ENCODE measurements at regions not wholly inside any gene's neighbourhood (a gene's known extent, or its start where the extent isn't known, plus 50 kb on each side); places are given as distances from the start of the nearest gene placed in this dataset.

DNA sequence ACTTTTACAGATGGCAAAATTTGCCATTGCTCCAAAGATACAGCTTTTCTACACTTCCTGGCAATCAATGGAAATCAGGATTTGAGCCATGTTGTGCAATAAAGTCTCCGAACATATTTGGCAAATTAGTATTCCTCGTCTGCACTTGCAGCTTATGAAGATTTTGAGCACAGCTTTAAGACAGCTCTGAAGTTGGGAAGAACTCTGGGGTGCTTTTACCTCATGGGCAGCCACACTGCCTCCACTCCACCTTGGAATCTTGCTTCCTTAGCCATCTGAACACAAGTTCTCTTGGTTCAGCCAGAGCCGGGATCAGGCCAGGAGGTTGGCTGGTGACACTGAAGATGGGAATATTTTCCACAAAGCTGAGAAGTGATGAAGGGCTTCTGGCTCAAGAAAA is 191.2 kb downstream of the CWF19L2 start:
- no peaks in the 10 kb centered on the region for H3K4me1 ChIP-seq (ENCODE audit: control insufficient read depth in 4 of 4, insufficient read depth in 4 of 4, low read length in 3 of 4)
- H3K27ac ChIP-seq (ENCODE audit: low read depth in 1 of 2, low read length in 2 of 2): no peak overlapping the region
- H3K27me3 ChIP-seq (ENCODE audit: control insufficient read depth in 4 of 4, insufficient read depth in 4 of 4, low read length in 3 of 4): no peaks in the 10 kb centered on the region
- H3K36me3 ChIP-seq (ENCODE audit: control insufficient read depth in 4 of 4, insufficient read depth in 3 of 4, low read depth in 1 of 4, low read length in 3 of 4): no peaks in the 10 kb centered on the region
- H3K9ac ChIP-seq (ENCODE audit: low read depth in 1 of 2, low read length in 2 of 2): no peak overlapping the region
- H3K4me3 ChIP-seq (ENCODE audit: low read depth in 1 of 3, low read length in 3 of 3): no peak overlapping the region
- no peak for DNase-seq (ENCODE audit: low spot score)
- no peak for TF ChIP-seq CTCF (IDR thresholded peaks at IDR 0.05; ENCODE audit: low read depth, low read length, missing input control)
- no peak for TF ChIP-seq SP1 (IDR thresholded peaks at IDR 0.05)
- no peak for TF ChIP-seq RAD21 (IDR thresholded peaks at IDR 0.05)
- no peak for TF ChIP-seq REST (IDR thresholded peaks at IDR 0.05)
- TF ChIP-seq, protein P1, sequence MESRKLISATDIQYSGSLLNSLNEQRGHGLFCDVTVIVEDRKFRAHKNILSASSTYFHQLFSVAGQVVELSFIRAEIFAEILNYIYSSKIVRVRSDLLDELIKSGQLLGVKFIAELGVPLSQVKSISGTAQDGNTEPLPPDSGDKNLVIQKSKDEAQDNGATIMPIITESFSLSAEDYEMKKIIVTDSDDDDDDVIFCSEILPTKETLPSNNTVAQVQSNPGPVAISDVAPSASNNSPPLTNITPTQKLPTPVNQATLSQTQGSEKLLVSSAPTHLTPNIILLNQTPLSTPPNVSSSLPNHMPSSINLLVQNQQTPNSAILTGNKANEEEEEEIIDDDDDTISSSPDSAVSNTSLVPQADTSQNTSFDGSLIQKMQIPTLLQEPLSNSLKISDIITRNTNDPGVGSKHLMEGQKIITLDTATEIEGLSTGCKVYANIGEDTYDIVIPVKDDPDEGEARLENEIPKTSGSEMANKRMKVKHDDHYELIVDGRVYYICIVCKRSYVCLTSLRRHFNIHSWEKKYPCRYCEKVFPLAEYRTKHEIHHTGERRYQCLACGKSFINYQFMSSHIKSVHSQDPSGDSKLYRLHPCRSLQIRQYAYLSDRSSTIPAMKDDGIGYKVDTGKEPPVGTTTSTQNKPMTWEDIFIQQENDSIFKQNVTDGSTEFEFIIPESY (IDR thresholded peaks at IDR 0.05): no peak
- no peak for TF ChIP-seq TAF1 (conservative IDR thresholded peaks at IDR 0.05)
- TF ChIP-seq, protein P2, sequence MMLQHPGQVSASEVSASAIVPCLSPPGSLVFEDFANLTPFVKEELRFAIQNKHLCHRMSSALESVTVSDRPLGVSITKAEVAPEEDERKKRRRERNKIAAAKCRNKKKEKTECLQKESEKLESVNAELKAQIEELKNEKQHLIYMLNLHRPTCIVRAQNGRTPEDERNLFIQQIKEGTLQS (IDR thresholded peaks at IDR 0.05): no peak
- no peak for TF ChIP-seq NR2F2 (IDR thresholded peaks at IDR 0.05)
- TF ChIP-seq EGR1 (IDR thresholded peaks at IDR 0.05; ENCODE audit: low read depth in 2 of 2): no peak
- TF ChIP-seq YY1 (IDR thresholded peaks at IDR 0.05): no peak
- WGBS: 53% methylated on average over 3 of the region's 3 CpGs
- H3K9me3 ChIP-seq (ENCODE audit: control insufficient read depth in 4 of 4, low read length in 3 of 4): no peaks in the 10 kb centered on the region

- Histone ChIP-seq H3K36me3 (ENCODE audit: control insufficient read depth in 4 of 4, insufficient read depth in 3 of 4, low read depth in 1 of 4, low read length in 3 of 4) (no peaks in the 10 kb centered on the region), H3K9ac (ENCODE audit: low read depth in 1 of 2, low read length in 2 of 2) (no peak overlapping the region), H3K27ac (ENCODE audit: low read depth in 1 of 2, low read length in 2 of 2) (no peak overlapping the region), H3K4me1 (ENCODE audit: control insufficient read depth in 4 of 4, insufficient read depth in 4 of 4, low read length in 3 of 4) (no peaks in the 10 kb centered on the region), H3K9me3 (ENCODE audit: control insufficient read depth in 4 of 4, low read length in 3 of 4) (no peaks in the 10 kb centered on the region), H3K4me3 (ENCODE audit: low read depth in 1 of 3, low read length in 3 of 3) (no peak overlapping the region), H3K27me3 (ENCODE audit: control insufficient read depth in 4 of 4, insufficient read depth in 4 of 4, low read length in 3 of 4) (no peaks in the 10 kb centered on the region)
- TF ChIP-seq REST (IDR thresholded peaks at IDR 0.05) (no peak), FOXA2 (IDR thresholded peaks at IDR 0.05) (no peak), YY1 (IDR thresholded peaks at IDR 0.05) (no peak), RAD21 (IDR thresholded peaks at IDR 0.05) (no peak), HNF4G (IDR thresholded peaks at IDR 0.05) (no peak), GABPA (IDR thresholded peaks at IDR 0.05 in 1 of 2, conservative IDR thresholded peaks at IDR 0.05 in 1 of 2) (no peak), TAF1 (conservative IDR thresholded peaks at IDR 0.05) (no peak)
- TF ChIP-seq, protein P1 (IDR thresholded peaks at IDR 0.05): no peak
- TF ChIP-seq, protein P2 (IDR thresholded peaks at IDR 0.05): no peak
- 93% methylated on average over 1 of the region's 1 CpG for WGBS
- no peak for DNase-seq (ENCODE audit: low spot score)
These were observed 192.0 kb downstream of the CWF19L2 start for GRCh38 chr11:107265591-107266121.

All from liver (tissue), 8 donors.